ENCODE measurements at regions not wholly inside any gene's neighbourhood (a gene's known extent, or its start where the extent isn't known, plus 50 kb on each side); places are given as distances from the start of the nearest gene placed in this dataset.

GRCh38 chr6:102493485-102493884 lies 1100.0 kb downstream of the GRIK2 start:
- no peak for DNase-seq

DNA sequence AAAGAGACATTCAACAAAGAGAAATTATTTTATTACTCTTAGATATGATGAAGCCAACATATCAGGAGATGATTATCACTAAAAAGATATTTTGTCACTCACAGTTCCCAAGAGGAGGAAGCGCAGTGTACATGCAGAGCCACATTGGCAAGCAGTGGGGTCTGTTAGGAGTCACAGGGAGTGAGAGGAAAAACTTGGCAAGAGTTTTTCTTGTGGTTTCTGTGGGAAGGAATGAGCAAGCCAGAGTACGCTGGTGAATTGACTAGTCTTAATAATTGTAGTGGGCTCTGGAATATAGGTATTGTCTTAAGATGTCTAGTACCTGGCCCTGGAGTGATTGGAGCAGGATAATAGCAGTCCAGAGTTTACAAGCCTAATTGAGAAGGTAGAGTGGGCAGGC lies 1095.2 kb downstream of the GRIK2 start:
- no peak for DNase-seq

- no peak for DNase-seq
Measured at GRCh38 chr6:102485480-102485879, 1092.0 kb downstream of the GRIK2 start.

GRCh38 chr6:102474041-102474807 lies 1080.7 kb downstream of the GRIK2 start:
- DNase-seq, result no peak

DNA sequence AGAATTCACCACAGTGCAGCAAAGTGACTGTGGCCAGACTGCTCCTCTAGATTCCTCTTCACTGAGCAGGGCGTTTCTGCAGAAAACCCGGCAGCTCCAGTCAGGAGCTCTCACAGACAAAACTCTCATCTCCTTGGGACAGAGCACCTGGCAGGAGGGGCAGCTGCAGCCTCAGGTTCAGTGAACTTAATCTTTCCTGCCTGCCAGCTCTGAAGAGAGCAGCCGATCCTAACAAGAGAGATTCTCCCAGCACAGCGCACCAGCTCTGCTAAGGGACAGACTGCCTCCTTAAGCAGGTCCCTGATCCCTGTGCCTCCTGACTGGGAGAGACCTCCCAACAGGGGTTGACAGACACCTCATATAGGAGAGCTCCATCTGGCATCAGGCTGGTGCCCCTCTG lies 1065.5 kb downstream of the GRIK2 start:
- DNase-seq, result no peak

GRCh38 chr6:102438171-102438570 lies 1044.7 kb downstream of the GRIK2 start:
- DNase-seq, result no peak

DNA sequence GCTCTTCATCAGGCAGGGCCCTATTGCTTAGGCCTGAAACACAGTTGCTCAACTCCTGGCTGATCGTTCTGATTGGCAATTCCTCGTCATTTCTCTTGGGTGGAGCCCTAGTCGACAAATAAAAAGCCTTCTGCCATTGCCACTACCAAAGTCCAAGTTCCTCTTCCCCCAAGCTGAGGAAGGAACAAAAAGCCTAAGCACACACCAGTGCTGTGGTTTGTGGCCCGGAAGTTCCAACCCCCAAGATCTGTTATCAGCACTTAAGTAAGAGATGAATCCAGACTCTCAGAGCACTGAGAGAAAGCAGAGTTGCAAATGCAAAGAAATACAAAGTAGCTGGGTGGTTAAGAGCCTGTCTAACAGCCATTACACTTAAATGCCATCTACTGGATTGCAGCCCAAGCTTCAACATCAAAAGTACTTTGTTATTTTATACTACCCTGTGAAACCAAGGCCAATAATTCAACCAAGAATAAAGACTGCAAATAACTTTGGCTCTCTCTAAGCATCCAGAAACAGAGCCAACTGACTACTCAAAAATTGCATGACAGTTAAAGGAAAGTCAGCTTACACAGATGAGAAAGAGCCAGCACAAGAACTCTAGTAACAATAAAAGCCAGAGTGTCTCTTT lies 1024.0 kb downstream of the GRIK2 start:
- DNase-seq, result no peak

DNA sequence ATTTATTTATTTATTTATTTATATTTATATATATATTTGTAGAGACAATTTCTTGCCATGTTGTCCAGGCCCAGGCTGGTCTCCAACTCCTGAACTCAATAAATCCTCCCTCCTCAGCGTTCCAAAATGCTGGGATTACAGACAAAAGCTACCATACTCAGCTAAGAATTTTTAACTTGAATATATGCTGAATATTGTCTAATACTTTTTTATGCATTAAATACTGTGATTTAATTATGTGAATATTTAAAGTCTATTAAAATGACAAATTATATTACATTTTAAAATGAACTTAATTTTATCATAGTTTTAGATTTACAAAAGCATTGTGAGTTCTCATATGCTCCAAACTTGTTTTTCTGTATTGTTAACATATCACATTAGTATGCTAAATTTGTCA lies 1022.4 kb downstream of the GRIK2 start:
- no peak for DNase-seq

DNA sequence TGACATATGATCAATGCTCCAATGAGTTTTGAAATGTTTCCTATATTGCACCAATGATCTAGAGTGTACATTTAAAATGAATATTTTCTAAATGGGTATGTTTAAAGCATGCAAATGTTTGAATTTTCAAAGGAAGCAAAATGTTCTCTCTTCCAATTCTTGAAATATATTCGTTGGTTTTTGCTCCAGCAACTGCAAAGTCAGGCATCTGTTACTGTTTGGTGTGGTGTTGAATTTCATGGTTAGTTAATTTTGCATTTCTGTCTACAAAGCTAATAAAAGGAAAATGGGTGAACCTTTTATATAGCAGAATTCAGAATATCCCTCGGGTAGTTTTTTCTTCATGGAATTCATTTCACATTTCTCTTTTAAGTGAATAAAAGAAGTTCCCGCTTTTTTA lies 1018.3 kb downstream of the GRIK2 start:
- no peak for DNase-seq

DNA sequence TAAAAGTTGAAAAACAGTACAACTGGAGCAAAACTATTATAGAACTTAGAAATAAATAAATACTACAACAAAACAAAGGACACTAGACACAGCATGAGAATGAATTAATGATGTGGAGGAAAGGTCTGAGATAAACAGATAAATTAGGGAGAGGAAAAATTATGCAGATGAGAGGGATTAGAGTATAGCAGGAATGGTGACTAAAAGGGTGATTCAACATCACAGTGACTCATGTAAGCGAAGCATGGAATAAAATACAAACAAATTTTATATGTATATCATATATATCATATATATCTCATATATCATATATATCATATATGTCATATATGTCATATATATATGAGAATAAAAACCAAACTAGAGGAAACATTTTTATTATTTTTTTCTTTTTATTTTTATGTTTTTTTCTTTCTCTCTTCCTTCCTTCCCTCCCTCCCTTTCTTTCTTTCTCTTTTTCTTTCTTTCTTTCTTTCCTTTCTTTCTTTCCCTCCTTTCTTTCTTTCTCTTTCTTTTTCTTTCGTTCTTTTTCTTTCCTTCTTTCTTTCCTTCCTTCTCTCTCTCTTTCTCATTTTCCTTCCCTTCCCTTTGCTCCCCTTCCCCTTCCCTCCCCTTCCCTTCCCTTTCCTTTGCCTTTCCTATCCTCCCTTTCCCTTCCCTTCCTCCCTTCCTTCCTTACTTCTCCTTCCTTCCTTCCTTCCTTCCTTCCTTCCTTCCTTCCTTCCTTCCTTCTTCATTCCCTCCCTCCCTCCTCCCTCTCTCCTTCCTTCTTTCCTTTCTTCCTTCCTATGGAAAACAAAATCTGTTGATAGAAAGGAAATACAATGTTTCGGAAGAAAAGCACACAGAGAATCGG lies 1014.6 kb downstream of the GRIK2 start:
- no peak for DNase-seq

DNA sequence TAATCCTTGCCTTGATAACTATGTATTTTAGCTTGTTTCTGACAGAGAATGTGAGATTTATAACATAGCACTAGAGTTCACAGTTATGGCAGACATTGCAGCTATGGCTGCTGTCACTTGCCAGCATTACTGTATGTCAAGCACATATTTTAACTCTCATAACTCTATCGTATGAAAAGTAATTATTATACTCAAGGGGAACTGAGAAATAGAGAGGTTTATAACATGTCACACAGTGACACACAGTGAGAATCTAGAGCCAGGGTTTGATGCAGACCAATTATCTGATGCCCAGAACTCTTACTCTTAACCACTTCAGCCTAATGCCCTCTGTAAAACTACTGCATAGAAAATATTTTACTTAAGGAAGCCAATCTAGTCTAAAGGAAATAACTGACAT lies 1012.4 kb downstream of the GRIK2 start:
- no peak for DNase-seq

DNA sequence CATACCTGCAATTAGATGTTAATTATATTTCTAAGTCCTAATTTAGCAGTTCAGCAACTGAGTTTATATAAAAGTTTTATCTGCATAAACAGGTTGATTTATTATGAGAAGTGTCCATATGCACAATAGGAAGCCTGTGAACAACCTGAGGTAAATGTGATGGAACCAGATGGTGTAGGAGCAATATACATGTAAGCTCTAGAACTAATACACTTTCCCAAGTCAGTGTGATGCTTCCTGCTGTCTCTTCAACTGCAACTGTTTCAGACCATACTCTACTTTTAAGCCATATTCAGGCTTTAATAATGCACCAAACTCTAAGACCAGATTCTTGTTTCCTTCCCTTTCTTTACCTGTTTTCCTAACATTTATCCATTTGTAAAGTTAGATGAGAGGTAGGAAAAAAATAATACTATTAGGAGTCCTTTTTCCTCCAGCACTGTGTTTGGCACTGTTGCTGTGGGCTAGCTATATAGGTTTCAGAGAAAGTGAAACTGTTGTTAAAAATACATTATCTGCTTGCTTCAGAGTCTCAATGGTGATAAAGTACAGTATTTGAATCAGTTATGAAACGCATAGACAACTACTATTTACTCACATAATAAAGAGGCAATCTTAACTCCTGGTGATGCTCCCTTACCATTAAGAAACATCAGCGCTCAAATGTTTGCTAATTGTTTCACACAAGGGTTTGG lies 1009.3 kb downstream of the GRIK2 start:
- DNase-seq, result no peak

- DNase-seq, result no peak
Measured at GRCh38 chr6:102398788-102399390, 1005.4 kb downstream of the GRIK2 start.

DNA sequence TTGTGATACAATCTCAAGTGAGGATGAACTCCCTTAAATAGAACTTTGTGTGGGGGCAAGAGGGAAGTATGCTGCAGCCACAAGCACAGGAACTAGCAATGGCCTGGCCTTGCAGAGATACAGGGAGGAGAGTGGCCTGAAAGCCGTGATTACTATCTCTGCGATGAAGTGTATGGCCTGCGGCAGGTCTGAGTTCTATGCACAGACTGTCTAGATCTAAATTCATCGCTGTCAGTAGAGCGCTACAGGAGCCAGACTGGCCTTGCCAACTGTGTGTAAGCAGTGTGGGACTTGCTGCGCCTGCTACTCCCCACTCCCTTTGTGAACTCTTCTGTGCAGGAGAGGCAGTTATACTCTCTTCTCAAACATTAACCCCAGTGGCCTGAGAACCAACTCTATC lies 997.0 kb downstream of the GRIK2 start:
- no peak for DNase-seq

DNA sequence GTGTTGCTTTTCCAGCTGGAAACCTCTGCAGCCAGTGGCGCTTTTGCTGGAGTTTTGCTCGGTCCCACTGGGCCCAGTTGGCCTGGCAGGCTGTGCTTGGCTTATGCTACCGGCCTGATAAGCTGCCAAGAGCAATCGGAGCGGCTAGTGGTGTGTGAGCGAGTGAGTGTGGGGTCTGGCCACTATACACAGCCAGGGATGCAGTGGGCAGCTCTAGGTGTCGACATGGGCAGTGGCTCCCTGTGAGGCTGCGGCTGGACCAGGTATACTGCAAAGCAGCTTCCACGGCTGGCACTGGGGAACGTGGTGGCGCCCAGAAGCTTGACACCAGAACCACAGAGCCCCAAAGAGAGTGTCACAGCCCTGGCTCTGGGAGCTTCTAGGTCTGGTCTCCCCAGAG lies 996.5 kb downstream of the GRIK2 start:
- no peak for DNase-seq

DNA sequence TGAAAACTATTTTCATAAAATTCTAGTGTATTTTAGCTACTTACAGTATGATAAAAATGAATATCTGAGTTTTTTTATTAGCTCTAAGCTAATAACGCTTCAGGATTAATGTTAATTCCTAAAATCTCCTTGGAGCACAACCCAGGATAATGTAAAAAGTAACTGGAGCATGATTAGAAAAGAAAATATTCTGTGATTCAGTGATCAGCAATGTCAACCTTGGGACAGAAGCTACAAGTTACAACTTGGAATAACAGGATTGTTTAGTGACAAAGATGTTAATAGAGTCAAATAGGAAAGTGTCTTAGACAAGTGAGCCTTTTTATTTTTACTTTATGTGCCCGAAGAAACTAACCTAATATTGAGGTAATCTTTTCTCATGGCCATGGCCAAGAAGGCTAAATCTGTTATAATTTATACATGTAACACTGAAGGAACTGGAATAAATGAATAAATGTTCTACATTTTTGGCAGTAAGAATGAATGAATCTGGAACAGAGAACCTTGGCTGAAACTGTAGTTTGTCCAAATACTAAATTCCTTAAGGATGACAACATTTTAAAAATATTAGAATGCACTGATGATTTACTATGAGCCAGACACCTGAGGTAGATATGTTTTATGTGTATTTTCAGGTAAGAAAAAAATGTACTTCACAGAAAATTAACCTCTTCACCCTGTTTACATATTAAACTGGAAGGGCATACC lies 994.0 kb downstream of the GRIK2 start:
- DNase-seq, result no peak

DNA sequence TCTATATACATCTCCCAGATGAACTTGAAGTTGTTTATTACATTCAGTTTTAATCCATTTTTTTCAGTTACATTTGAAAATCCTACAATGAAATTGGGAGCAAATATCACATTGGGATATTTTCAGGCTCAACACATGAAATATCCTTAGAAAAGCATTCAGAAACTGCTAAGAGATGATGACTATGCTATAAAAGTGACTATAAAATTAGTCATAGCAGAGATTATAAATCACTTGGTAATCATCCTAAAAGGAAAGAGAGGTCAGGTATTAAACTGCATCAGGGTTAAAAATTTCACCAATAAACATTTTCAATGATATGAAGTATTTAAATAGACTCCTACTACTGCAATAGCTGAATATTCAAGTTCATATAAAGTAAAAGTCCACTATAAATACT lies 987.7 kb downstream of the GRIK2 start:
- no peak for DNase-seq

DNA sequence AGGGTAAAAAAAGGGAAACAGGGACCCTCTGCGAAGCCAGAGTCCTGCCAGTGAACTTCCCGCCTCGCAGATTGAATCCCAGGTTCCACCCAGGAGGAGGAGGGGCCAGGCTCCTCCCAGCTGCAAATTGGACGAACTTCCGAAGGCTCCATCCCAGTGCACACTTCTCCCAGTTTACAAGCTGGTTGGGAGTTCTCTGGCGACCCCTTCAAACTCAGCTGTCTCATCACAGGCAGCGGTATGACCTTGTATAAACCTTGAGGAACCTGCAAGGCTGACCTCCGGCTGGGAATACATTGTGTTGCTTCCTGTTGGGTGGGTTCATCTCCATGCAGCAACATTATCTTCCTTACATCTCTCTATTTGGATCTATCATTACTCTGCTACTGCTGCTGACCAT lies 962.7 kb downstream of the GRIK2 start:
- DNase-seq, result no peak

DNA sequence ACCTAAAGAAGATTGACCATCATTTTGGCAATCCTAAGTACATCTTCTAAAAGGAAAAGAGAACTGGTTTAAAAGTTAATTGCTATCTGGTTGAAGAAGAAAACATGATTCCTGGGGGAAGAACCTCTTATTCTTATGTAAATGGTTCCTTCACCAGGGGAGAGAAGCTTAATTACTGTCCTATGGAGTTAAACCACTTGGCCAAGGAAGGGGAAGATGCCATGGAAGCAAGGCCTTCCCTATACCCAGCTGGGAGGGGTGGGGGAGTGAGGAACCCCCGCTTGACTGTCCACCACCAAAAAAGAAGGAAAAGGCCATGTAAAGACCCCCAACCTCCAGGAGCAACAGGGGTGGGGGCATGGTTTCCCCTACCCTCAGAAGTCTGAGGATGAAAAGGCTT lies 962.1 kb downstream of the GRIK2 start:
- DNase-seq, result no peak

DNA sequence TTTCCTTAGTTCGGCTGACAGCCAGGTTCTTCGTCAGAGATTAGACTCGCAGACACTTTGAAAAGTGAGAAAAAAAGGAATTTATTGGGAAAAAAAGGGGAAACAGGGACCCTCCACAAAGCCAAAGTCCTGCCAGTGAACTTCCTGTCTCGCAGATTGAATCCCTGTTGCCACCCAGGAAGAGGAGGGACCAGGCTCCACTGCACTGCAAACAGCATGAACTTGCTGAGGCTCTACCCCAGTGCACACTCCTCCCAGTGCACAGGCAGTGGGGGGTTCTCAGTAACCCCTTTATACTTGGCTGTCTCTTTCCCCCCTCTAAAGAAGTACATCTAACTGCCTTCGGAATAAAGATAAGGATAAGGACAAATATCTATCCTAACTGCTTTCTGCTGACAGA lies 959.0 kb downstream of the GRIK2 start:
- no peak for DNase-seq

DNA sequence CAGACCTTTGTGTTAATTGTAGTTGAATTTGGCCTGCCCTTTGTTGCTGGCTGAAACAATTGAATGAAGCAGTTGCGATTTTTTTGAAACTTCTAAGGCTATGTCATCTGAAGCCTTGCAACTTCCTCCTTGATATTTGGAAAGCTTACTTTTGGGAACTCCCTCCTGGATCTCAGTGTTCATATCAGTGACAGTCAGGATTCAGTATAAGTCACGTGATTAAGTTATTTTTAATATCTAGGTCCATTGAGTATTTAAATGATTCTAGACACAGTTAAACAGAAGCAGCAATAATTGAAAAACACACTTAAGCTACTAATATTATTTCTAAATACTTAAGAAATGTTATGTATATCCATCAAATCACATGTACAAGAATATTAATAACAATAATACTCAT lies 951.3 kb downstream of the GRIK2 start:
- DNase-seq, result no peak

DNA sequence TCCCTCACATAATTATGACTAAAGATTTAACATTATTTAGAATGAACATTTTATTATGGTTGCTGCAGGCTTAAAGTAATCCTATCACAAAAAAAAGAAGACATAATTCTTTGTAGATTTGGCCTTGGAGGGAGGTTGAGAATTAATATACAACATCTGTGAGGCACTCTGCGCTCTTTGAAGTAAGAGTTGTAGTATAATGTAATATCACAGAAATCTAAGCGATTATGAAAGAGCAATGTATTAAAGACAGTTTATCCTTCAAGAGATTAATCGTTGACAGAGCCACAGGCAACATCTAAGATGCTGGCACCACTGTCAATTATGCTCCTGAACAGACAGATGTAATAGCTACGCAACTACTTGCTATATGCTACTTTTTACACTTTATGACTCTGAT lies 946.8 kb downstream of the GRIK2 start:
- DNase-seq, result no peak
